ENCODE measurements at regions not wholly inside any gene's neighbourhood (a gene's known extent, or its start where the extent isn't known, plus 50 kb on each side); places are given as distances from the start of the nearest gene placed in this dataset.
"Not testable (repeated sequence)": the region's sequence is repeated elsewhere in the genome, so short reads cannot be mapped to it uniquely, and the experiment has no call there.

- H3K4me3 ChIP-seq (replicated peaks in 1 of 3; ENCODE audit: low read depth in 2 of 3, low read length in 3 of 3); H3K27me3 Mint-ChIP-seq (ENCODE audit: low read depth in 3 of 3); H3K9me3 ChIP-seq (replicated peaks in 1 of 2; ENCODE audit: control insufficient read depth in 1 of 2, insufficient read depth in 1 of 2, low read length in 2 of 2); H3K4me1 ChIP-seq (ENCODE audit: control insufficient read depth in 1 of 2, insufficient read depth in 2 of 2, low read length in 2 of 2); H3K9me3 Mint-ChIP-seq; H4K20me1 ChIP-seq (ENCODE audit: insufficient read depth, low read length); H3K27ac ChIP-seq (ENCODE audit: low read depth in 1 of 2, low read length in 2 of 2); H3K36me3 ChIP-seq (replicated peaks in 1 of 2; ENCODE audit: control insufficient read depth in 1 of 2, insufficient read depth in 2 of 2, low read length in 2 of 2); H2AFZ ChIP-seq (ENCODE audit: insufficient read depth, low read depth, low read length, poor library complexity, severe bottlenecking); H3K9ac ChIP-seq (ENCODE audit: insufficient read depth, low read length, poor library complexity, severe bottlenecking); H3K27me3 ChIP-seq (ENCODE audit: control insufficient read depth in 2 of 2, insufficient read depth in 2 of 2, low read length in 2 of 2); DNase-seq; H3K4me1 Mint-ChIP-seq; H3K27ac Mint-ChIP-seq; H3K79me2 ChIP-seq (ENCODE audit: insufficient read depth, low read length); intact Hi-C loops (cut with micrococcal nuclease); H3K4me3 Mint-ChIP-seq; H3K36me3 Mint-ChIP-seq; H3K4me2 ChIP-seq (replicated peaks; ENCODE audit: extremely low read depth, low read length, poor library complexity, severe bottlenecking): not testable (repeated sequence)
- WGBS (ENCODE audit: insufficient coverage), result no CpG with 5 or more reads among the region's 5 CpGs
Observed at GRCh38 chrY:18711785-18712184, 61.8 kb downstream of the HSFY2 start.

- WGBS (ENCODE audit: insufficient coverage), result no CpG with 5 or more reads among the region's 5 CpGs
- H2AFZ ChIP-seq (ENCODE audit: insufficient read depth, low read depth, low read length, poor library complexity, severe bottlenecking); H3K9me3 Mint-ChIP-seq: not testable (repeated sequence)
Observed at GRCh38 chrY:18713760-18714159, 59.8 kb downstream of the HSFY2 start.

GRCh38 chrY:18718714-18719113, 54.8 kb downstream of the HSFY2 start:
- H3K9me3 Mint-ChIP-seq; H3K4me3 Mint-ChIP-seq; H3K9ac ChIP-seq (ENCODE audit: insufficient read depth, low read length, poor library complexity, severe bottlenecking); H3K27me3 Mint-ChIP-seq (ENCODE audit: low read depth in 3 of 3); H2AFZ ChIP-seq (ENCODE audit: insufficient read depth, low read depth, low read length, poor library complexity, severe bottlenecking); H3K27ac Mint-ChIP-seq; H3K36me3 Mint-ChIP-seq; H3K9me3 ChIP-seq (replicated peaks in 1 of 2; ENCODE audit: control insufficient read depth in 1 of 2, insufficient read depth in 1 of 2, low read length in 2 of 2); H3K27ac ChIP-seq (ENCODE audit: low read depth in 1 of 2, low read length in 2 of 2); H3K79me2 ChIP-seq (ENCODE audit: insufficient read depth, low read length); DNase-seq; intact Hi-C loops (cut with micrococcal nuclease); H3K27me3 ChIP-seq (ENCODE audit: control insufficient read depth in 2 of 2, insufficient read depth in 2 of 2, low read length in 2 of 2); H3K4me2 ChIP-seq (replicated peaks; ENCODE audit: extremely low read depth, low read length, poor library complexity, severe bottlenecking); H3K4me3 ChIP-seq (replicated peaks in 1 of 3; ENCODE audit: low read depth in 2 of 3, low read length in 3 of 3); H4K20me1 ChIP-seq (ENCODE audit: insufficient read depth, low read length); H3K4me1 ChIP-seq (ENCODE audit: control insufficient read depth in 1 of 2, insufficient read depth in 2 of 2, low read length in 2 of 2); H3K36me3 ChIP-seq (replicated peaks in 1 of 2; ENCODE audit: control insufficient read depth in 1 of 2, insufficient read depth in 2 of 2, low read length in 2 of 2); H3K4me1 Mint-ChIP-seq: not testable (repeated sequence)
- WGBS (ENCODE audit: insufficient coverage), result no CpG with 5 or more reads among the region's 2 CpGs

More at GRCh38 chrY:18713760-18714159, 59.8 kb downstream of the HSFY2 start:
- H3K9me3 ChIP-seq (replicated peaks in 1 of 2; ENCODE audit: control insufficient read depth in 1 of 2, insufficient read depth in 1 of 2, low read length in 2 of 2); intact Hi-C loops (cut with micrococcal nuclease); H3K27me3 Mint-ChIP-seq (ENCODE audit: low read depth in 3 of 3); H3K4me2 ChIP-seq (replicated peaks; ENCODE audit: extremely low read depth, low read length, poor library complexity, severe bottlenecking); H3K4me1 ChIP-seq (ENCODE audit: control insufficient read depth in 1 of 2, insufficient read depth in 2 of 2, low read length in 2 of 2); H3K36me3 Mint-ChIP-seq; H3K9ac ChIP-seq (ENCODE audit: insufficient read depth, low read length, poor library complexity, severe bottlenecking); H3K27me3 ChIP-seq (ENCODE audit: control insufficient read depth in 2 of 2, insufficient read depth in 2 of 2, low read length in 2 of 2); H4K20me1 ChIP-seq (ENCODE audit: insufficient read depth, low read length); H3K79me2 ChIP-seq (ENCODE audit: insufficient read depth, low read length); H3K4me3 ChIP-seq (replicated peaks in 1 of 3; ENCODE audit: low read depth in 2 of 3, low read length in 3 of 3); H3K4me3 Mint-ChIP-seq; H3K27ac ChIP-seq (ENCODE audit: low read depth in 1 of 2, low read length in 2 of 2); H3K27ac Mint-ChIP-seq; H3K4me1 Mint-ChIP-seq; DNase-seq; H3K36me3 ChIP-seq (replicated peaks in 1 of 2; ENCODE audit: control insufficient read depth in 1 of 2, insufficient read depth in 2 of 2, low read length in 2 of 2): not testable (repeated sequence)

GRCh38 chrY:18720395-18720794, 53.1 kb downstream of the HSFY2 start:
- H3K4me1 ChIP-seq (ENCODE audit: control insufficient read depth in 1 of 2, insufficient read depth in 2 of 2, low read length in 2 of 2); H2AFZ ChIP-seq (ENCODE audit: insufficient read depth, low read depth, low read length, poor library complexity, severe bottlenecking); H3K4me3 ChIP-seq (replicated peaks in 1 of 3; ENCODE audit: low read depth in 2 of 3, low read length in 3 of 3); H4K20me1 ChIP-seq (ENCODE audit: insufficient read depth, low read length); H3K9me3 Mint-ChIP-seq; H3K27me3 Mint-ChIP-seq (ENCODE audit: low read depth in 3 of 3); H3K27ac Mint-ChIP-seq; H3K36me3 Mint-ChIP-seq; H3K36me3 ChIP-seq (replicated peaks in 1 of 2; ENCODE audit: control insufficient read depth in 1 of 2, insufficient read depth in 2 of 2, low read length in 2 of 2); intact Hi-C loops (cut with micrococcal nuclease); DNase-seq; H3K9me3 ChIP-seq (replicated peaks in 1 of 2; ENCODE audit: control insufficient read depth in 1 of 2, insufficient read depth in 1 of 2, low read length in 2 of 2); H3K4me3 Mint-ChIP-seq; H3K9ac ChIP-seq (ENCODE audit: insufficient read depth, low read length, poor library complexity, severe bottlenecking); H3K4me2 ChIP-seq (replicated peaks; ENCODE audit: extremely low read depth, low read length, poor library complexity, severe bottlenecking); H3K27ac ChIP-seq (ENCODE audit: low read depth in 1 of 2, low read length in 2 of 2); H3K4me1 Mint-ChIP-seq; H3K79me2 ChIP-seq (ENCODE audit: insufficient read depth, low read length); H3K27me3 ChIP-seq (ENCODE audit: control insufficient read depth in 2 of 2, insufficient read depth in 2 of 2, low read length in 2 of 2): not testable (repeated sequence)
- no CpG with 5 or more reads among the region's 5 CpGs for WGBS (ENCODE audit: insufficient coverage)

All from CD14-positive monocyte (primary cell).